Suppressor macrophage (primary cell): ENCODE measurements at regions not wholly inside any gene's neighbourhood (a gene's known extent, or its start where the extent isn't known, plus 50 kb on each side); places are given as distances from the start of the nearest gene placed in this dataset.

Source experiments
- DNase-seq, 4 experiments: peaks; one replicate each; pipeline ENCODE4 v3.0.0-alpha.2; 2020 to 2022

GRCh38 chr15:53009093-53009492 is 219.0 kb upstream of the ONECUT1 start:
- DNase-seq, result no peak

GRCh38 chr15:53000409-53000808 is 210.3 kb upstream of the ONECUT1 start:
- no peak for DNase-seq

GRCh38 chr15:52997123-52997522 is 207.0 kb upstream of the ONECUT1 start:
- no peak for DNase-seq

- DNase-seq, result no peak
These were observed 204.2 kb upstream of the ONECUT1 start for GRCh38 chr15:52994290-52994689.

GRCh38 chr15:52984507-52984906 is 194.4 kb upstream of the ONECUT1 start:
- no peak for DNase-seq

GRCh38 chr15:52980446-52980845 is 190.3 kb upstream of the ONECUT1 start:
- no peak for DNase-seq

- no peak for DNase-seq
These were observed 186.5 kb upstream of the ONECUT1 start for GRCh38 chr15:52976516-52977075.

- DNase-seq, result no peak
These were observed 185.9 kb upstream of the ONECUT1 start for GRCh38 chr15:52975941-52976449.

- no peak for DNase-seq
These were observed 173.7 kb upstream of the ONECUT1 start for GRCh38 chr15:52963865-52964264.

GRCh38 chr15:52960283-52960682 is 170.1 kb upstream of the ONECUT1 start:
- no peak for DNase-seq

- DNase-seq, result no peak
These were observed 153.6 kb upstream of the ONECUT1 start for GRCh38 chr15:52943746-52944145.

- DNase-seq, result no peak
These were observed 146.4 kb upstream of the ONECUT1 start for GRCh38 chr15:52936489-52936888.

GRCh38 chr15:52925130-52925529 is 135.0 kb upstream of the ONECUT1 start:
- no peak for DNase-seq

GRCh38 chr15:52924630-52925029 is 134.5 kb upstream of the ONECUT1 start:
- DNase-seq, result no peak

- no peak for DNase-seq
These were observed 133.5 kb upstream of the ONECUT1 start for GRCh38 chr15:52923626-52924025.

- no peak for DNase-seq
These were observed 132.7 kb upstream of the ONECUT1 start for GRCh38 chr15:52922871-52923270.

GRCh38 chr15:52912172-52912571 is 122.0 kb upstream of the ONECUT1 start:
- no peak for DNase-seq

GRCh38 chr15:52893338-52893737 is 103.2 kb upstream of the ONECUT1 start:
- DNase-seq, result no peak

- no peak for DNase-seq
These were observed 89.8 kb upstream of the ONECUT1 start for GRCh38 chr15:52879904-52880303.

- no peak for DNase-seq
These were observed 89.0 kb upstream of the ONECUT1 start for GRCh38 chr15:52879145-52879544.

- no peak for DNase-seq
These were observed 87.0 kb upstream of the ONECUT1 start for GRCh38 chr15:52876991-52877663.

GRCh38 chr15:52872036-52872818 is 82.1 kb upstream of the ONECUT1 start:
- no peak for DNase-seq

GRCh38 chr15:52870015-52870414 is 79.9 kb upstream of the ONECUT1 start:
- no peak for DNase-seq

GRCh38 chr15:52866698-52867097 is 76.6 kb upstream of the ONECUT1 start:
- DNase-seq, result no peak
